Esophagus muscularis mucosa (tissue), 4 donors: ENCODE measurements at regions not wholly inside any gene's neighbourhood (a gene's known extent, or its start where the extent isn't known, plus 50 kb on each side); places are given as distances from the start of the nearest gene placed in this dataset.
A peak's percentile ranks its signal among the peaks of the same experiment; 100 is the strongest.
"Not testable (repeated sequence)": the region's sequence is repeated elsewhere in the genome, so short reads cannot be mapped to it uniquely, and the experiment has no call there.

Experiments
- DNase-seq: peaks from one replicate; pipeline ENCODE4 v3.0.0-alpha.2; 2017; ENCODE audit errors: extremely low spot score
- H3K27ac ChIP-seq, 4 donors: fragments of 200-600 bp; sonication (generic); replicated peaks in 1 of 4; 1 replicate in 3 of 4; 2 replicates in 1 of 4; pipeline ENCODE4 v1.5.1; 2016 to 2019; ENCODE audit warnings: mild to moderate bottlenecking in 1 of 4
- H3K27me3 ChIP-seq, 4 donors: fragments of 200-600 bp; sonication (generic); one replicate each; pipeline versions ENCODE4 v1.5.1 to v1.6.0; 2016 to 2019
- H3K36me3 ChIP-seq, 4 donors: fragments of 200-600 bp; sonication (generic); one replicate each; pipeline ENCODE4 v1.5.1; 2016 to 2019
- H3K4me1 ChIP-seq, 4 donors: fragments of 200-600 bp; sonication (generic); one replicate each; pipeline ENCODE4 v1.5.1; 2016 to 2019
- H3K4me3 ChIP-seq, 4 donors: fragments of 200-600 bp; sonication (generic); 1 replicate in 2 of 4; 2 replicates in 2 of 4; pipeline ENCODE4 v1.5.1; 2016 to 2019; ENCODE audit warnings: mild to moderate bottlenecking in 4 of 4, moderate library complexity in 1 of 4
- H3K9me3 ChIP-seq, 4 donors: fragments of 200-600 bp; sonication (generic); 1 replicate in 3 of 4; 2 replicates in 1 of 4; pipeline ENCODE4 v1.5.1; 2016 to 2019
- EP300 ChIP-seq: sonication (generic); formaldehyde crosslinking; IDR thresholded peaks from one replicate; pipeline ENCODE4 v1.6.1; 2017; ENCODE audit warnings: antibody characterized with exemption
- POLR2A ChIP-seq: fragments of 450-650 bp; IDR thresholded peaks from one replicate; pipeline ENCODE4 v1.6.1; 2017; ENCODE audit warnings: antibody characterized with exemption, moderate library complexity, mild to moderate bottlenecking, low read depth
- POLR2AphosphoS5 ChIP-seq, 2 donors: sonication (generic); formaldehyde crosslinking; IDR thresholded peaks; one replicate each; pipeline ENCODE4 v1.6.1; 2017; ENCODE audit warnings: antibody characterized with exemption in 2 of 2
- WGBS: methylation state at CpG from one replicate; pipeline ENCODE4 v1.1.5; 2018; 5-methylcytosine and 5-hydroxymethylcytosine counted together
- intact Hi-C: fragments of 100-400 bp; cut with DNase I; formaldehyde crosslinking; loops from one replicate; pipeline ENCODE4 v1.15.1; 2023
- TF ChIP-seq, protein P1 (sequence below), 3 experiments: fragments of 200-600 bp in 2 of 3; fragments of 450-650 bp in 1 of 3; sonication (generic) in 2 of 3; IDR thresholded peaks; one replicate each; pipeline ENCODE4 v1.5.1; 2017 to 2019; ENCODE audit warnings: antibody characterized with exemption in 3 of 3, mild to moderate bottlenecking in 2 of 3, moderate library complexity in 1 of 3

DNA sequence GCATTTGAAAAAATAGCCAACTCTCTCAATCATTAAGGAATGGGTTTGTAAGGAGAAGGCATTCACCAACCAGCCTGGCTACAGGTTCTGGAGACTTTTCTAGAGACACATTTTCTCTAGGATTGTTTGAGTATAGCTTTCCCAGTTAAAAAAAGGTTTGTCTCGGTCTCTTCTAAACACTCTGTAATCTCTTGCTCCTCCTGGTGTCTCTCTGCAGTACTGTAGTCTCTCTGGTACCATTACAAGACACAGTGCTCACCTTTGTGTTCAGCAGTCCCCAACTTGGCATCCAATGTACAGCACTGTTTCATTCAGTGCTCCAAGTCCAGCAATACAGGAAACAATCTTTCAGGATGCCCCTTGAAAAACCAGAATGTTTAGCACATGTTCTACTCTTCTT, 534.4 kb downstream of the ZNF385D start:
- Histone ChIP-seq H3K36me3 (no peaks in the 10 kb centered on the region), H3K9me3 (peaks cover 0 to 18% (median 14%) of the 10 kb centered on the region in 4 donors), H3K27ac (no peak overlapping the region), H3K4me1 (no peaks in the 10 kb centered on the region), H3K27me3 (no peaks in the 10 kb centered on the region), H3K4me3 (no peak overlapping the region)
- WGBS: 77% methylated on average over 1 of the region's 1 CpG
- TF ChIP-seq, protein P1, sequence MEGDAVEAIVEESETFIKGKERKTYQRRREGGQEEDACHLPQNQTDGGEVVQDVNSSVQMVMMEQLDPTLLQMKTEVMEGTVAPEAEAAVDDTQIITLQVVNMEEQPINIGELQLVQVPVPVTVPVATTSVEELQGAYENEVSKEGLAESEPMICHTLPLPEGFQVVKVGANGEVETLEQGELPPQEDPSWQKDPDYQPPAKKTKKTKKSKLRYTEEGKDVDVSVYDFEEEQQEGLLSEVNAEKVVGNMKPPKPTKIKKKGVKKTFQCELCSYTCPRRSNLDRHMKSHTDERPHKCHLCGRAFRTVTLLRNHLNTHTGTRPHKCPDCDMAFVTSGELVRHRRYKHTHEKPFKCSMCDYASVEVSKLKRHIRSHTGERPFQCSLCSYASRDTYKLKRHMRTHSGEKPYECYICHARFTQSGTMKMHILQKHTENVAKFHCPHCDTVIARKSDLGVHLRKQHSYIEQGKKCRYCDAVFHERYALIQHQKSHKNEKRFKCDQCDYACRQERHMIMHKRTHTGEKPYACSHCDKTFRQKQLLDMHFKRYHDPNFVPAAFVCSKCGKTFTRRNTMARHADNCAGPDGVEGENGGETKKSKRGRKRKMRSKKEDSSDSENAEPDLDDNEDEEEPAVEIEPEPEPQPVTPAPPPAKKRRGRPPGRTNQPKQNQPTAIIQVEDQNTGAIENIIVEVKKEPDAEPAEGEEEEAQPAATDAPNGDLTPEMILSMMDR (IDR thresholded peaks at IDR 0.05): peak in 2 of 3 experiments; percentile 6 to 10
- no peak for TF ChIP-seq EP300
- no peak for TF ChIP-seq POLR2AphosphoS5 (IDR thresholded peaks at IDR 0.05)
- intact Hi-C loops: no loop called here
- no peak for DNase-seq

DNA sequence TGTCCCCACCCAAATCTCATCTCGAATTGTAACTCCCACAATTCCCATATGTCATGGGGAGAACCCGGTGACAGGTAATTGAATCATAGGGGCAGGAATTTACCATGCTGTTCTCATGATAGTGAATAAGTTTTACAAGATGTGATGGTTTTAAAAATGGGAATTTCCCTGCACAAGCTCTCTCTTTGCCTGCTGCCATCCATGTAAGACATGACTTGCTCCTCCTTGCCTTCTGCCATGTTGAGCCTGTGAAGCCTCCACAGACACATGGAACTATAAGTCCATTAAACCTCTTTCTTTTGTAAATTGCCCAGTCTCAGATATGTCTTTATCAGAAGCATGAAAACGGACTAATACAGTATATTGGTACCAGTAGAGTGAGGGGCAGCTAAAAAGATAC, 546.9 kb downstream of the ZNF385D start:
- H3K27ac ChIP-seq, H3K4me1 ChIP-seq, H3K4me3 ChIP-seq, intact Hi-C loops, DNase-seq, H3K36me3 ChIP-seq, H3K27me3 ChIP-seq: not testable (repeated sequence)
- H3K9me3 ChIP-seq: peaks cover 0 to 32% (median 6%) of the 10 kb centered on the region in 4 donors
- 80% methylated on average over 3 of the region's 3 CpGs for WGBS

DNA sequence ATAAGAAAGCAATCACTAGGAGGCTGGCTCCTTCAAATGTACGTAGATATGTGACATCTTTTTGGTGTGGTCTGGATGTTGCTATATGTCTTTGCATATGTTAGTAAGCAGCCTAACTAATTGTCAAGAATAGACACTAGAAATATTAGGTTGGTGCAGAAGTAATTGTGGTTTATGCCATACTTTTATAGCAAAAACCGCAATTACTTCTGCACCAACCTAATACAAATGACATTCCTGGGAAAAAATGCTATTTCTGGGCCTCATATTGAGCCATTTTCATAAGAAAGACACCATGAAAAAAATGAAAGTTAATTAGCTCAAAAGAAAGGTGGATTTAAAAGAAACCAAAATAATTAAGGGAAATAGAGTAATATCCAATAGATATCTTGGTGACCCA, 555.8 kb downstream of the ZNF385D start:
- WGBS: 94% methylated on average over 2 of the region's 2 CpGs
- Histone ChIP-seq H3K4me3 (no peak overlapping the region), H3K4me1 (no peaks in the 10 kb centered on the region), H3K27ac (no peak overlapping the region), H3K27me3 (no peaks in the 10 kb centered on the region), H3K9me3 (no peaks in the 10 kb centered on the region), H3K36me3 (no peaks in the 10 kb centered on the region)
- no peak for TF ChIP-seq POLR2AphosphoS5 (IDR thresholded peaks at IDR 0.05)
- no peak for TF ChIP-seq EP300
- TF ChIP-seq, protein P1 (IDR thresholded peaks at IDR 0.05): no peak
- no peak for TF ChIP-seq POLR2A
- intact Hi-C loops: no loop called here
- DNase-seq: no peak

DNA sequence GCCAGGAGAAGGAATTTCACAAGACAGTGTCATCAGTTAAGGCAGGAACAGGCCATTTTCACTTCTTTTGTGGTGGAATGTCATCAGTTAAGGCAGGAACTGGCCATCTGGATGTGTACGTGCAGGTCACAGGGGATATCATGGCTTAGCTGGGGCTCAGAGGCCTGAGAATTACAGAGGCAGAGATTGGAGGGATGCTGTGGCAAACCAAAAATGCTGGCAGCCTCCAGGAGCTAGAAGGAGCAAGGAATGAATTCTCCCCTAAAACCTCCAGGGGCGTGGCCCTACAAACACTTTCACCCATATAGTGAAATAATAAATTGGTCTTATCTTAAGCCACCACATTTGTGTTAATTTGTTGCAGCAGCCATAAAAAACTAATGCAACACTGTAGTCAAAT, 557.0 kb downstream of the ZNF385D start:
- H3K36me3 ChIP-seq, DNase-seq, intact Hi-C loops, H3K4me3 ChIP-seq, H3K27me3 ChIP-seq, H3K4me1 ChIP-seq, H3K9me3 ChIP-seq, H3K27ac ChIP-seq: not testable (repeated sequence)
- WGBS: 93% methylated on average over 2 of the region's 2 CpGs

DNA sequence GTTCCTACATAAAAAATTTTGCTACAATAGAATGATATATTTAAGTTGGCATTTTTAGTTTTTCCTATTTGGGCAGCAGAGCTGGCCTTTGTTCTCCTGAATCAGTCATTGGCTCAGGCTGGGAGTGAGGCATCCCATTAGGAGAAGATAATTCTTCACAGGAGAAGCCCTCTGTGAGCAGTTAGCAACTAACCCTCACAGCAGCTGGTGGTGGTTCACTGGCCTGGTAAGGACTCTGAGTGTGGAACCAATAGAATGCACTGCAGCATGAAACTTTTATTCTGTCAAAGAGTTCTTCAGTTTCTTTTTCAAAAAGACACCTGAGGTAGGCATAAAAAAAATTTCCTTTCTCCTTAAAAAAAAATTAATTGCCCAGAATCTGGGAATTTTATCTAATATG, 562.6 kb downstream of the ZNF385D start:
- DNase-seq: no peak
- Histone ChIP-seq H3K9me3 (peaks cover 0 to 8% (median 2%) of the 10 kb centered on the region in 4 donors), H3K4me1 (no peaks in the 10 kb centered on the region), H3K4me3 (no peak overlapping the region), H3K36me3 (no peaks in the 10 kb centered on the region), H3K27ac (no peak overlapping the region), H3K27me3 (no peaks in the 10 kb centered on the region)
- intact Hi-C loops: no loop called here
- no peak for TF ChIP-seq POLR2A
- TF ChIP-seq, protein P1 (IDR thresholded peaks at IDR 0.05): no peak
- TF ChIP-seq EP300: no peak
- TF ChIP-seq POLR2AphosphoS5 (IDR thresholded peaks at IDR 0.05): no peak

DNA sequence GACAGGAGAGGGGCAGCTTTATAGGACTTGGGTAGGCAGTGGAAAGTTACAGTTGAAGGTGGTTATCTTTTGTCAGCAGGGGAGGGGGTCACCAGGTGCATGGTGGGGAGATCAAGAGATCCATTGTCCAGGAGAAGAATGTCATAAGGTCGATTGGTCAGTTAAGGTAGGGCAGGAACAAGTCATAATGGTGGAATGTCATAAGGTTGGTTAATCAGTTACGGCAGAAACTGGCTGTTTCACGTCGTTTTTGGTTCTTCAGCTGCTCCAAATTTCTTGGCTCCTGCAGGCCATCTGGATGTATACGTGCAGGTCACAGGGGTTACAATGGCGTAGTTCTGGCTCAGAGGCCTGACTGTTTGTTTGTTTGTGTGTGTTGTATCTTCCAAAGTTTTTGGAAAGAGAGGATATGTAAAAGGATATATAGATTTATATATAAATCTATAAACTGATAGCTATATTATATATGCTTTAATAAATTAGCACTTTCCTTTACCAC, 565.1 kb downstream of the ZNF385D start:
- TF ChIP-seq, protein P1 (IDR thresholded peaks at IDR 0.05): no peak
- no peak for TF ChIP-seq POLR2AphosphoS5 (IDR thresholded peaks at IDR 0.05)
- TF ChIP-seq EP300: no peak
- no peak for TF ChIP-seq POLR2A
- peaks cover 0 to 8% (median 2%) of the 10 kb centered on the region in 4 donors for H3K9me3 ChIP-seq
- H3K27me3 ChIP-seq: no peaks in the 10 kb centered on the region
- intact Hi-C loops: no loop called here
- 83% methylated on average over 6 of the region's 6 CpGs for WGBS
- H3K36me3 ChIP-seq: no peaks in the 10 kb centered on the region
- H3K27ac ChIP-seq: no peak overlapping the region
- no peak for DNase-seq
- no peaks in the 10 kb centered on the region for H3K4me1 ChIP-seq
- H3K4me3 ChIP-seq: no peak overlapping the region
